Liver (tissue), 7 donors: ENCODE measurements at regions not wholly inside any gene's neighbourhood (a gene's known extent, or its start where the extent isn't known, plus 50 kb on each side); places are given as distances from the start of the nearest gene placed in this dataset.

Source experiments
- DNase-seq: peaks from one replicate; pipeline ENCODE4 v3.0.0-alpha.2; 2017; ENCODE audit warnings: low spot score
- H3K27ac ChIP-seq, 2 donors: one replicate each; pipeline ENCODE4 v1.7.0; 2013; ENCODE audit warnings: inconsistent platforms in 2 of 2, low read length in 2 of 2, control low read depth in 1 of 2, low read depth in 1 of 2, mild to moderate bottlenecking in 1 of 2
- H3K27me3 ChIP-seq, 4 donors: one replicate each; pipeline versions ENCODE4 v1.6.1 to v1.7.0; 2013; ENCODE audit warnings: low read length in 3 of 4, inconsistent platforms in 1 of 4, mild to moderate bottlenecking in 1 of 4, moderate library complexity in 1 of 4; ENCODE audit not compliant: control insufficient read depth in 4 of 4, insufficient read depth in 4 of 4
- H3K36me3 ChIP-seq, 4 donors: one replicate each; pipeline versions ENCODE4 v1.6.1 to v1.7.0; 2013; ENCODE audit warnings: low read length in 3 of 4, mild to moderate bottlenecking in 3 of 4, low read depth in 1 of 4, moderate library complexity in 1 of 4; ENCODE audit not compliant: control insufficient read depth in 4 of 4, insufficient read depth in 3 of 4
- H3K4me1 ChIP-seq, 4 donors: one replicate each; pipeline versions ENCODE4 v1.6.1 to v1.7.0; 2013; ENCODE audit warnings: low read length in 3 of 4, mild to moderate bottlenecking in 3 of 4, moderate library complexity in 1 of 4; ENCODE audit not compliant: control insufficient read depth in 4 of 4, insufficient read depth in 4 of 4
- H3K4me3 ChIP-seq, 3 donors: one replicate each; pipeline versions ENCODE4 v1.6.1 to v1.7.0; 2013; ENCODE audit warnings: low read length in 3 of 3, control low read depth in 1 of 3, low read depth in 1 of 3, mild to moderate bottlenecking in 1 of 3
- H3K9ac ChIP-seq, 2 donors: one replicate each; pipeline ENCODE4 v1.7.0; 2013; ENCODE audit warnings: low read length in 2 of 2, mild to moderate bottlenecking in 2 of 2, moderate library complexity in 2 of 2, control low read depth in 1 of 2, low read depth in 1 of 2
- H3K9me3 ChIP-seq, 4 donors: one replicate each; pipeline versions ENCODE4 v1.6.1 to v1.7.0; 2013; ENCODE audit warnings: low read length in 3 of 4; ENCODE audit not compliant: control insufficient read depth in 4 of 4
- ATF3 ChIP-seq: IDR thresholded peaks from 2 replicates; pipeline ENCODE4 v1.6.1; 2016; ENCODE audit warnings: antibody characterized with exemption
- EGR1 ChIP-seq, 2 donors: IDR thresholded peaks; 2 replicates each; pipeline ENCODE4 v1.6.1; 2016 to 2018; ENCODE audit warnings: antibody characterized with exemption in 2 of 2, low read depth in 2 of 2
- FOXA1 ChIP-seq: IDR thresholded peaks from 2 replicates; pipeline ENCODE4 v1.6.1; 2016; ENCODE audit warnings: antibody characterized with exemption
- FOXA2 ChIP-seq: IDR thresholded peaks from 2 replicates; pipeline ENCODE4 v1.6.1; 2016; ENCODE audit warnings: antibody characterized with exemption
- GABPA ChIP-seq, 2 donors: IDR thresholded peaks in 1 of 2; conservative IDR thresholded peaks in 1 of 2; 2 replicates each; pipeline ENCODE4 v1.6.1; 2016; ENCODE audit warnings: antibody characterized with exemption in 2 of 2, mild to moderate bottlenecking in 1 of 2, moderate library complexity in 1 of 2
- HNF4G ChIP-seq: IDR thresholded peaks from 2 replicates; pipeline ENCODE4 v1.6.1; 2016; ENCODE audit warnings: antibody characterized with exemption
- JUND ChIP-seq, 2 donors: IDR thresholded peaks; 2 replicates each; pipeline ENCODE4 v1.6.1; 2016; ENCODE audit warnings: antibody characterized with exemption in 2 of 2
- MAX ChIP-seq: IDR thresholded peaks from 2 replicates; pipeline ENCODE4 v1.6.1; 2016; ENCODE audit warnings: antibody characterized with exemption
- RAD21 ChIP-seq, 2 donors: IDR thresholded peaks; 2 replicates each; pipeline ENCODE4 v1.6.1; 2016; ENCODE audit warnings: antibody characterized with exemption in 2 of 2, mild to moderate bottlenecking in 2 of 2
- REST ChIP-seq: IDR thresholded peaks from 2 replicates; pipeline ENCODE4 v1.6.1; 2016; ENCODE audit warnings: antibody characterized with exemption, mild to moderate bottlenecking
- RXRA ChIP-seq, 2 donors: IDR thresholded peaks; 2 replicates each; pipeline ENCODE4 v1.6.1; 2017 to 2018; ENCODE audit warnings: antibody characterized with exemption in 2 of 2, mild to moderate bottlenecking in 1 of 2
- TAF1 ChIP-seq: conservative IDR thresholded peaks from 2 replicates; pipeline ENCODE4 v1.6.1; 2016; ENCODE audit warnings: antibody characterized with exemption, mild to moderate bottlenecking
- ZBTB33 ChIP-seq: IDR thresholded peaks from 2 replicates; pipeline ENCODE4 v1.6.1; 2016; ENCODE audit warnings: antibody characterized with exemption
- WGBS: extraction: QIAGEN DNeasy Blood & Tissue Kit; methylation state at CpG from one replicate; pipeline ENCODE4 v1.1.7; 2013; 5-methylcytosine and 5-hydroxymethylcytosine counted together
- donor health status: healthy.
- donor health status: healthy.
- donor health status: healthy.
- donor health status: healthy.

- Histone ChIP-seq H3K9ac (no peak overlapping the region), H3K9me3 (no peaks in the 10 kb centered on the region), H3K4me1 (no peaks in the 10 kb centered on the region), H3K27me3 (no peaks in the 10 kb centered on the region), H3K4me3 (no peak overlapping the region), H3K27ac (no peak overlapping the region), H3K36me3 (no peaks in the 10 kb centered on the region)
- TF ChIP-seq TAF1 (no peak), FOXA2 (no peak), GABPA (IDR thresholded peaks at IDR 0.05 in 1 of 2, conservative IDR thresholded peaks at IDR 0.05 in 1 of 2) (no peak), JUND (IDR thresholded peaks at IDR 0.05) (no peak)
- 81% methylated on average over 7 of the region's 7 CpGs for WGBS
- no peak for DNase-seq
These were observed 289.3 kb upstream of the GOLIM4 start for GRCh38 chr3:168384990-168385389.

GRCh38 chr3:168383573-168383972 is 287.8 kb upstream of the GOLIM4 start:
- DNase-seq = no peak
- H3K36me3 ChIP-seq = no peaks in the 10 kb centered on the region
- TF ChIP-seq FOXA2 (no peak), EGR1 (IDR thresholded peaks at IDR 0.05; ENCODE audit: low read depth in 2 of 2) (no peak)
- H3K9me3 ChIP-seq = no peaks in the 10 kb centered on the region
- H3K27me3 ChIP-seq = no peaks in the 10 kb centered on the region
- no peaks in the 10 kb centered on the region for H3K4me1 ChIP-seq
- no peak overlapping the region for H3K27ac ChIP-seq
- 95% methylated on average over 2 of the region's 2 CpGs for WGBS
- H3K9ac ChIP-seq = no peak overlapping the region
- no peak overlapping the region for H3K4me3 ChIP-seq

- WGBS = 66% methylated on average over 3 of the region's 3 CpGs
- TF ChIP-seq ZBTB33 = no peak
- TF ChIP-seq RAD21 (IDR thresholded peaks at IDR 0.05) = no peak
- no peak for TF ChIP-seq FOXA2
- no peak for TF ChIP-seq HNF4G
- no peak for TF ChIP-seq ATF3
- TF ChIP-seq MAX = no peak
- TF ChIP-seq REST = no peak
- no peak for TF ChIP-seq GABPA (IDR thresholded peaks at IDR 0.05 in 1 of 2, conservative IDR thresholded peaks at IDR 0.05 in 1 of 2)
- TF ChIP-seq FOXA1 = no peak
- no peak for TF ChIP-seq JUND (IDR thresholded peaks at IDR 0.05)
- TF ChIP-seq RXRA (IDR thresholded peaks at IDR 0.05) = no peak
- Histone ChIP-seq H3K9ac (no peak overlapping the region), H3K36me3 (no peaks in the 10 kb centered on the region), H3K27ac (no peak overlapping the region), H3K4me1 (no peaks in the 10 kb centered on the region), H3K9me3 (no peaks in the 10 kb centered on the region), H3K4me3 (no peak overlapping the region), H3K27me3 (no peaks in the 10 kb centered on the region)
- DNase-seq = no peak
These were observed 276.1 kb upstream of the GOLIM4 start for GRCh38 chr3:168371846-168372245.
